ENCODE measurements at regions not wholly inside any gene's neighbourhood (a gene's known extent, or its start where the extent isn't known, plus 50 kb on each side); places are given as distances from the start of the nearest gene placed in this dataset.

- TF ChIP-seq TCF3 (IDR thresholded peaks at IDR 0.05; ENCODE audit: borderline replicate concordance, insufficient read depth, low read depth, low read length) = no peak
- no peak for TF ChIP-seq SREBF1 (IDR thresholded peaks at IDR 0.05; ENCODE audit: low read length)
- TF ChIP-seq SP1 (IDR thresholded peaks at IDR 0.05; ENCODE audit: low read depth, low read length) = peak; percentile 36
- TF ChIP-seq RELB (IDR thresholded peaks at IDR 0.05; ENCODE audit: low read depth) = peak; percentile 37; the same call in 1 of the 2 replicates
- no peak for TF ChIP-seq CEBPZ (IDR thresholded peaks at IDR 0.05; ENCODE audit: low read depth, low read length)
- 0 out of 2 replicates have a peak, but pooled peaks have one; percentile 35 for TF ChIP-seq PAX5 (IDR thresholded peaks at IDR 0.05; ENCODE audit: borderline replicate concordance, low read depth, low read length)
- peak; percentile 89; the same call in 2 of the 3 replicates for TF ChIP-seq POU2F2 (IDR thresholded peaks at IDR 0.05; ENCODE audit: borderline replicate concordance, low read depth, low read length)
- TF ChIP-seq FOS (IDR thresholded peaks at IDR 0.05; ENCODE audit: borderline replicate concordance, extremely low read depth, insufficient read length) = no peak
- no peak for TF ChIP-seq ELK1 (IDR thresholded peaks at IDR 0.05; ENCODE audit: low read depth, low read length)
- peak; percentile 9; the same call in 1 of the 2 replicates for TF ChIP-seq PKNOX1 (IDR thresholded peaks at IDR 0.05)
- no peak for TF ChIP-seq EED (IDR thresholded peaks at IDR 0.05; ENCODE audit: low read depth)
- no peak for TF ChIP-seq ZNF217 (IDR thresholded peaks at IDR 0.05)
- no peak for TF ChIP-seq CEBPB (IDR thresholded peaks at IDR 0.05; ENCODE audit: borderline replicate concordance in 1 of 2, low read depth in 2 of 2, low read length in 2 of 2)
- 0 out of 4 replicates have a peak, but pooled peaks of 1 of the 2 experiments have one; percentile 12 for TF ChIP-seq ETV6 (conservative IDR thresholded peaks at IDR 0.05 in 1 of 2, IDR thresholded peaks at IDR 0.05 in 1 of 2; ENCODE audit: borderline replicate concordance in 1 of 2, low read depth in 1 of 2)
- TF ChIP-seq RUNX3 (IDR thresholded peaks at IDR 0.05; ENCODE audit: low read length) = peak; percentile 72
- peak; percentile 44; the same call in 1 of the 2 replicates for TF ChIP-seq NBN (IDR thresholded peaks at IDR 0.05)
- no peak for TF ChIP-seq CBFB (IDR thresholded peaks at IDR 0.05; ENCODE audit: low read depth)
- TF ChIP-seq KDM1A (IDR thresholded peaks at IDR 0.05; ENCODE audit: borderline replicate concordance) = no peak
- TF ChIP-seq SMARCA5 (IDR thresholded peaks at IDR 0.05) = no peak
These were observed 140.0 kb upstream of the PHYHIPL start (continued) for GRCh38 chr10:59036311-59037017.

All from GM12878 (cell line).